Choroid plexus epithelial cell (primary cell): ENCODE measurements at regions not wholly inside any gene's neighbourhood (a gene's known extent, or its start where the extent isn't known, plus 50 kb on each side); places are given as distances from the start of the nearest gene placed in this dataset.

Experiments
- DNase-seq: peaks from one replicate; pipeline ENCODE4 v3.0.0-alpha.2; 2010; ENCODE audit warnings: low read depth
- H3K4me3 ChIP-seq: 2 replicates; pipeline ENCODE4 v1.5.1; 2011; ENCODE audit warnings: low read depth, mild to moderate bottlenecking, control low read depth, low read length, moderate library complexity
- CTCF ChIP-seq: conservative IDR thresholded peaks from 2 replicates; pipeline ENCODE4 v1.5.1; 2011; ENCODE audit warnings: low read depth, mild to moderate bottlenecking, control low read depth, inconsistent platforms, low read length, moderate library complexity

- DNase-seq, result no peak
- no peak for TF ChIP-seq CTCF
- no peak overlapping the region for H3K4me3 ChIP-seq
These were observed 188.1 kb upstream of the TMEM72 start for GRCh38 chr10:44723082-44723481.

- no peak overlapping the region for H3K4me3 ChIP-seq
- peak; percentile 26 for DNase-seq
These were observed 187.4 kb upstream of the TMEM72 start for GRCh38 chr10:44723619-44724325.

GRCh38 chr10:44724415-44725174 lies 186.5 kb upstream of the TMEM72 start:
- DNase-seq, result peak; percentile 70
- no peak overlapping the region for H3K4me3 ChIP-seq
- TF ChIP-seq CTCF, result no peak

More at GRCh38 chr10:44723619-44724325, 187.4 kb upstream of the TMEM72 start:
- TF ChIP-seq CTCF, result no peak

GRCh38 chr10:44725404-44725803 lies 185.7 kb upstream of the TMEM72 start:
- no peak for TF ChIP-seq CTCF
- peak; percentile 34 for DNase-seq
- no peak overlapping the region for H3K4me3 ChIP-seq

- DNase-seq, result peak; percentile 30
- H3K4me3 ChIP-seq, result no peak overlapping the region
- no peak for TF ChIP-seq CTCF
These were observed 179.9 kb upstream of the TMEM72 start for GRCh38 chr10:44731283-44731682.

GRCh38 chr10:44733501-44734488 lies 177.3 kb upstream of the TMEM72 start:
- DNase-seq, result no peak
- peak; percentile 48 for TF ChIP-seq CTCF
- H3K4me3 ChIP-seq, result no peak overlapping the region
